GM18867 (cell line): ENCODE measurements at regions not wholly inside any gene's neighbourhood (a gene's known extent, or its start where the extent isn't known, plus 50 kb on each side); places are given as distances from the start of the nearest gene placed in this dataset.
"Not testable (repeated sequence)": the region's sequence is repeated elsewhere in the genome, so short reads cannot be mapped to it uniquely, and the experiment has no call there.

Source experiments
- ATAC-seq: cut with Tn5 transposase; IDR thresholded peaks from one replicate; pipeline ENCODE4 v1.9.1; 2021; ENCODE audit warnings: mild to moderate bottlenecking, moderate library complexity; ENCODE audit not compliant: unreplicated experiment

- not testable (repeated sequence) for ATAC-seq
Measured at GRCh38 chr3:75579536-75579935, 84.6 kb upstream of the FRG2C start.

GRCh38 chr3:75579981-75580782 lies 83.9 kb upstream of the FRG2C start:
- ATAC-seq: peak; percentile 48

GRCh38 chr3:75582536-75582935 lies 81.6 kb upstream of the FRG2C start:
- ATAC-seq: not testable (repeated sequence)

GRCh38 chr3:75583116-75583515 lies 81.0 kb upstream of the FRG2C start:
- not testable (repeated sequence) for ATAC-seq

- not testable (repeated sequence) for ATAC-seq
Measured at GRCh38 chr3:75587695-75588094, 76.4 kb upstream of the FRG2C start.

GRCh38 chr3:75590382-75590781 lies 73.7 kb upstream of the FRG2C start:
- ATAC-seq: not testable (repeated sequence)

GRCh38 chr3:75604286-75604934 lies 59.7 kb upstream of the FRG2C start:
- ATAC-seq: not testable (repeated sequence)

GRCh38 chr3:75607996-75608395 lies 56.1 kb upstream of the FRG2C start:
- ATAC-seq: not testable (repeated sequence)

- not testable (repeated sequence) for ATAC-seq
Measured at GRCh38 chr3:75609598-75609997, 54.5 kb upstream of the FRG2C start.

GRCh38 chr3:75610773-75611172 lies 53.4 kb upstream of the FRG2C start:
- no peak for ATAC-seq

GRCh38 chr3:75611724-75612460 lies 52.2 kb upstream of the FRG2C start:
- ATAC-seq: not testable (repeated sequence)
